ENCODE measurements at regions not wholly inside any gene's neighbourhood (a gene's known extent, or its start where the extent isn't known, plus 50 kb on each side); places are given as distances from the start of the nearest gene placed in this dataset.

GRCh38 chr13:56424246-56424645, 716.5 kb upstream of the PRR20A start:
- TF ChIP-seq CTCF (IDR thresholded peaks at IDR 0.05) (no peak), POLR2A (IDR thresholded peaks at IDR 0.05) (no peak)

Data from Peyer's patch (tissue), 4 donors.